Liver (tissue), 8 donors: ENCODE measurements at regions not wholly inside any gene's neighbourhood (a gene's known extent, or its start where the extent isn't known, plus 50 kb on each side); places are given as distances from the start of the nearest gene placed in this dataset.
A peak's percentile ranks its signal among the peaks of the same experiment; 100 is the strongest.

ENCODE experiments used
- DNase-seq: peaks from one replicate; pipeline ENCODE4 v3.0.0-alpha.2; 2017; ENCODE audit warnings: low spot score
- H3K27ac ChIP-seq, 2 donors: one replicate each; pipeline ENCODE4 v1.7.0; 2013; ENCODE audit warnings: inconsistent platforms in 2 of 2, low read length in 2 of 2, control low read depth in 1 of 2, low read depth in 1 of 2, mild to moderate bottlenecking in 1 of 2
- H3K27me3 ChIP-seq, 4 donors: one replicate each; pipeline versions ENCODE4 v1.6.1 to v1.7.0; 2013; ENCODE audit warnings: low read length in 3 of 4, inconsistent platforms in 1 of 4, mild to moderate bottlenecking in 1 of 4, moderate library complexity in 1 of 4; ENCODE audit not compliant: control insufficient read depth in 4 of 4, insufficient read depth in 4 of 4
- H3K36me3 ChIP-seq, 4 donors: one replicate each; pipeline versions ENCODE4 v1.6.1 to v1.7.0; 2013; ENCODE audit warnings: low read length in 3 of 4, mild to moderate bottlenecking in 3 of 4, low read depth in 1 of 4, moderate library complexity in 1 of 4; ENCODE audit not compliant: control insufficient read depth in 4 of 4, insufficient read depth in 3 of 4
- H3K4me1 ChIP-seq, 4 donors: one replicate each; pipeline versions ENCODE4 v1.6.1 to v1.7.0; 2013; ENCODE audit warnings: low read length in 3 of 4, mild to moderate bottlenecking in 3 of 4, moderate library complexity in 1 of 4; ENCODE audit not compliant: control insufficient read depth in 4 of 4, insufficient read depth in 4 of 4
- H3K4me3 ChIP-seq, 3 donors: one replicate each; pipeline versions ENCODE4 v1.6.1 to v1.7.0; 2013; ENCODE audit warnings: low read length in 3 of 3, control low read depth in 1 of 3, low read depth in 1 of 3, mild to moderate bottlenecking in 1 of 3
- H3K9ac ChIP-seq, 2 donors: one replicate each; pipeline ENCODE4 v1.7.0; 2013; ENCODE audit warnings: low read length in 2 of 2, mild to moderate bottlenecking in 2 of 2, moderate library complexity in 2 of 2, control low read depth in 1 of 2, low read depth in 1 of 2
- H3K9me3 ChIP-seq, 4 donors: one replicate each; pipeline versions ENCODE4 v1.6.1 to v1.7.0; 2013; ENCODE audit warnings: low read length in 3 of 4; ENCODE audit not compliant: control insufficient read depth in 4 of 4
- EGR1 ChIP-seq, 2 donors: IDR thresholded peaks; 2 replicates each; pipeline ENCODE4 v1.6.1; 2016 to 2018; ENCODE audit warnings: antibody characterized with exemption in 2 of 2, low read depth in 2 of 2
- FOXA1 ChIP-seq: IDR thresholded peaks from 2 replicates; pipeline ENCODE4 v1.6.1; 2016; ENCODE audit warnings: antibody characterized with exemption
- HNF4A ChIP-seq, 2 donors: conservative IDR thresholded peaks; 2 replicates each; pipeline ENCODE4 v1.6.1; 2016; ENCODE audit warnings: antibody characterized with exemption in 2 of 2, mild to moderate bottlenecking in 2 of 2
- HNF4G ChIP-seq: IDR thresholded peaks from 2 replicates; pipeline ENCODE4 v1.6.1; 2016; ENCODE audit warnings: antibody characterized with exemption
- JUND ChIP-seq, 2 donors: IDR thresholded peaks; 2 replicates each; pipeline ENCODE4 v1.6.1; 2016; ENCODE audit warnings: antibody characterized with exemption in 2 of 2
- NR2F2 ChIP-seq: IDR thresholded peaks from 2 replicates; pipeline ENCODE4 v1.6.1; 2016; ENCODE audit warnings: antibody characterized with exemption
- RAD21 ChIP-seq, 2 donors: IDR thresholded peaks; 2 replicates each; pipeline ENCODE4 v1.6.1; 2016; ENCODE audit warnings: antibody characterized with exemption in 2 of 2, mild to moderate bottlenecking in 2 of 2
- SP1 ChIP-seq: IDR thresholded peaks from 2 replicates; pipeline ENCODE4 v1.6.1; 2018; ENCODE audit warnings: antibody characterized with exemption, mild to moderate bottlenecking
- TAF1 ChIP-seq: conservative IDR thresholded peaks from 2 replicates; pipeline ENCODE4 v1.6.1; 2016; ENCODE audit warnings: antibody characterized with exemption, mild to moderate bottlenecking
- WGBS: extraction: QIAGEN DNeasy Blood & Tissue Kit; methylation state at CpG from one replicate; pipeline ENCODE4 v1.1.7; 2013; 5-methylcytosine and 5-hydroxymethylcytosine counted together
- TF ChIP-seq, protein P1 (sequence below): IDR thresholded peaks from 2 replicates; pipeline ENCODE4 v1.6.1; 2016; ENCODE audit warnings: antibody characterized with exemption
- TF ChIP-seq, protein P2 (sequence below): fragments of 150-350 bp; IDR thresholded peaks from 2 replicates; pipeline ENCODE4 v1.5.1; 2017; ENCODE audit warnings: improper control_type of control experiment, low read depth, low read length; ENCODE audit not compliant: missing input control
- TF ChIP-seq, protein P3 (sequence below): IDR thresholded peaks from 2 replicates; pipeline ENCODE4 v1.6.1; 2016; ENCODE audit warnings: antibody characterized with exemption
- donor health status: healthy.
- donor health status: healthy.
- donor health status: healthy.
- donor health status: healthy.
- donor health status: healthy.

DNA sequence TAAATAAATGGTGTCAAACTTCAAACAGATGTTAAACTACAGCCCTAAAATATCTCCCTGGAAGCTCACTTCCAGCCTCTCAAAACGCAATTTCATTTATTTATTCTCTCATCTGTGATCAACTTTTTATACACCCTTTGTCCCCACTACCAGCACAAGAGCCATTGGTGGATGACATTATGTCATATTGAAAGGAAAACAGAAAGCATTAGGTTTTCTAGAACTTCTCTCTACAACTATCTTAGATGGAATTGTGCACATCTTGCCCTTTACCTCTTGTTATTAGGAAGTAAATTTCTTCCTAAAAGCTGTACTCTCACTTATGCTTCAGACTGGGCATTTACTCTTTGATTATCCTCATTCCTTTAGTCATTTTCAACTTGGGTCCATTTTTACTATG lies 771.2 kb upstream of the GJE1 start:
- peaks cover 0 to 1% (median 0%) of the 10 kb centered on the region in 4 donors for H3K9me3 ChIP-seq
- no peak overlapping the region for H3K4me3 ChIP-seq
- H3K27ac ChIP-seq: no peak overlapping the region
- no peaks in the 10 kb centered on the region for H3K27me3 ChIP-seq
- H3K36me3 ChIP-seq: no peaks in the 10 kb centered on the region
- H3K4me1 ChIP-seq: no peaks in the 10 kb centered on the region
- WGBS: 64% methylated on average over 1 of the region's 1 CpG
- TF ChIP-seq TAF1 (no peak), SP1 (no peak), FOXA1 (no peak), NR2F2 (no peak), JUND (IDR thresholded peaks at IDR 0.05) (no peak), EGR1 (IDR thresholded peaks at IDR 0.05; ENCODE audit: low read depth in 2 of 2) (no peak)
- TF ChIP-seq, protein P1, sequence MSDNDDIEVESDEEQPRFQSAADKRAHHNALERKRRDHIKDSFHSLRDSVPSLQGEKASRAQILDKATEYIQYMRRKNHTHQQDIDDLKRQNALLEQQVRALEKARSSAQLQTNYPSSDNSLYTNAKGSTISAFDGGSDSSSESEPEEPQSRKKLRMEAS: no peak
- TF ChIP-seq, protein P2, sequence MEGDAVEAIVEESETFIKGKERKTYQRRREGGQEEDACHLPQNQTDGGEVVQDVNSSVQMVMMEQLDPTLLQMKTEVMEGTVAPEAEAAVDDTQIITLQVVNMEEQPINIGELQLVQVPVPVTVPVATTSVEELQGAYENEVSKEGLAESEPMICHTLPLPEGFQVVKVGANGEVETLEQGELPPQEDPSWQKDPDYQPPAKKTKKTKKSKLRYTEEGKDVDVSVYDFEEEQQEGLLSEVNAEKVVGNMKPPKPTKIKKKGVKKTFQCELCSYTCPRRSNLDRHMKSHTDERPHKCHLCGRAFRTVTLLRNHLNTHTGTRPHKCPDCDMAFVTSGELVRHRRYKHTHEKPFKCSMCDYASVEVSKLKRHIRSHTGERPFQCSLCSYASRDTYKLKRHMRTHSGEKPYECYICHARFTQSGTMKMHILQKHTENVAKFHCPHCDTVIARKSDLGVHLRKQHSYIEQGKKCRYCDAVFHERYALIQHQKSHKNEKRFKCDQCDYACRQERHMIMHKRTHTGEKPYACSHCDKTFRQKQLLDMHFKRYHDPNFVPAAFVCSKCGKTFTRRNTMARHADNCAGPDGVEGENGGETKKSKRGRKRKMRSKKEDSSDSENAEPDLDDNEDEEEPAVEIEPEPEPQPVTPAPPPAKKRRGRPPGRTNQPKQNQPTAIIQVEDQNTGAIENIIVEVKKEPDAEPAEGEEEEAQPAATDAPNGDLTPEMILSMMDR: no peak
- no peak for DNase-seq
- no peak overlapping the region for H3K9ac ChIP-seq

DNA sequence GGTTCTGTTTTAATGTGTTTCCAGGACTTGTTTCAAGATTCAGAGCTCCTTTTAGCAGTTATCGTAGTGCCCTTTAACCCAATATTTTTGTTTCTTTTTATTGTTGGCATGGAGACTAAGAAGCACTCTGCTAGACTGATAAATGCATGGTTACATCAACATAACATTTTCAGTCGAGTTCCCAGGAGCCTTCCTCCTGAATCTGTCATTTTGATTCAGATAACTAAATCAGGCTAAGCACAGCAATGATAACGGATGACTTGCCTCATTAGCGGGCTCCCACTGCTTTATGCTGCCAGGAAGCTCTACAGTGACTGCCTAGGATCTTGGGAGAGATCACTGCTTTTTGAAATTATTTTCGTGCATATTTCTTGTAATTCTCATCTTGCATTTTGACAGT lies 772.8 kb upstream of the GJE1 start:
- H3K27ac ChIP-seq: no peak overlapping the region
- no peak for TF ChIP-seq HNF4G
- TF ChIP-seq HNF4A (conservative IDR thresholded peaks at IDR 0.05): no peak
- TF ChIP-seq, protein P3, sequence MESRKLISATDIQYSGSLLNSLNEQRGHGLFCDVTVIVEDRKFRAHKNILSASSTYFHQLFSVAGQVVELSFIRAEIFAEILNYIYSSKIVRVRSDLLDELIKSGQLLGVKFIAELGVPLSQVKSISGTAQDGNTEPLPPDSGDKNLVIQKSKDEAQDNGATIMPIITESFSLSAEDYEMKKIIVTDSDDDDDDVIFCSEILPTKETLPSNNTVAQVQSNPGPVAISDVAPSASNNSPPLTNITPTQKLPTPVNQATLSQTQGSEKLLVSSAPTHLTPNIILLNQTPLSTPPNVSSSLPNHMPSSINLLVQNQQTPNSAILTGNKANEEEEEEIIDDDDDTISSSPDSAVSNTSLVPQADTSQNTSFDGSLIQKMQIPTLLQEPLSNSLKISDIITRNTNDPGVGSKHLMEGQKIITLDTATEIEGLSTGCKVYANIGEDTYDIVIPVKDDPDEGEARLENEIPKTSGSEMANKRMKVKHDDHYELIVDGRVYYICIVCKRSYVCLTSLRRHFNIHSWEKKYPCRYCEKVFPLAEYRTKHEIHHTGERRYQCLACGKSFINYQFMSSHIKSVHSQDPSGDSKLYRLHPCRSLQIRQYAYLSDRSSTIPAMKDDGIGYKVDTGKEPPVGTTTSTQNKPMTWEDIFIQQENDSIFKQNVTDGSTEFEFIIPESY: no peak
- TF ChIP-seq NR2F2: peak; percentile 61
- peak in 1 of 2 donors; percentile 38 for TF ChIP-seq RAD21 (IDR thresholded peaks at IDR 0.05)
- no peak overlapping the region for H3K9ac ChIP-seq
- no peaks in the 10 kb centered on the region for H3K4me1 ChIP-seq
- no peaks in the 10 kb centered on the region for H3K36me3 ChIP-seq
- no peak overlapping the region for H3K4me3 ChIP-seq
- WGBS: 64% methylated on average over 5 of the region's 5 CpGs
- peaks cover 0 to 1% (median 0%) of the 10 kb centered on the region in 4 donors for H3K9me3 ChIP-seq
- H3K27me3 ChIP-seq: no peaks in the 10 kb centered on the region
- DNase-seq: no peak

DNA sequence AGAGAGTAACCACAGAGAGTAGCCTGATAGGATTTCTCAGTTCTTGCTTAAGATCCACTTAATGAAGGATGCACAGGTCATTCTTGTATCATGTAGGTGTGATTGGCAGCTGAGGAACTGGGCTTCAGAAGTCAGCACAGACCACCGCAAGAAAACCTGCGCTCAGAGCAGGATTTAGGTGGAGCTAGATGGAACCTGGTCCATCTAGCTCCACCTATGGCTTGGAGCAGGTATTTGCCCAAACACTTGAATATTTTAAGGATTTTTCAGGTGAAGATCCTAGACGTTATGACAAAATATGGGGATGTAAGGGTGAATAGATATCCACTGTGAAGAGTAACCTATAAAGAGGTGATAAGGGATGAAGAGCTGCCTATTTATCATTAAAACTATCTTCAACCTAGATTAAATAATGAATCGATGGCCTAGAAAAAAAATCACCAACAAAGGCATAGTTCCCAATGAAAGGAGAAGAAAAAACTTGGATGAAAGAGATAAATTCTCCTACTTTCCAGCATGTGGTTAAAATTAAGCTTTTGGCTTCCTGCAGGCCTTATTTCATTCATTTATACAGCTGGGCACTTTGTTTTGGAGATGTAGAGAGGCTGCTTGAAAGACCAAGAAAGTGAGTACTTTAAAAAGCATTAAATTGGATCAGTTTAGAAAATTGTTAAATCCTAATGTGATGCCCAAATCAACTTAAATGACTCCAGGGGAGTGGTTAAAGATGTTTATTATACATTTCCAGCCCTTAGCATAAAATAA lies 778.4 kb upstream of the GJE1 start:
- Histone ChIP-seq H3K9me3 (peaks cover 0 to 1% (median 0%) of the 10 kb centered on the region in 4 donors), H3K9ac (no peak overlapping the region), H3K4me3 (no peak overlapping the region), H3K27me3 (no peaks in the 10 kb centered on the region), H3K27ac (no peak overlapping the region), H3K4me1 (no peaks in the 10 kb centered on the region), H3K36me3 (no peaks in the 10 kb centered on the region)
- 86% methylated on average over 4 of the region's 4 CpGs for WGBS
- DNase-seq: no peak
- peak in 1 of 2 donors; percentile 31 for TF ChIP-seq RAD21 (IDR thresholded peaks at IDR 0.05)
- no peak for TF ChIP-seq TAF1
